Activated CD8-positive, alpha-beta memory T cell treated with anti-CD3 and anti-CD28 coated beads for 1 hour (primary cell): ENCODE measurements at regions not wholly inside any gene's neighbourhood (a gene's known extent, or its start where the extent isn't known, plus 50 kb on each side); places are given as distances from the start of the nearest gene placed in this dataset.

Experiments
- DNase-seq, 2 donors: peaks; one replicate each; pipeline ENCODE4 v3.0.0-alpha.2; 2020; ENCODE audit warnings: low read depth in 1 of 2; ENCODE audit errors: extremely low read depth in 1 of 2

GRCh38 chr5:133715616-133716015, 103.3 kb upstream of the FSTL4 start:
- no peak for DNase-seq

GRCh38 chr5:133715216-133715615, 102.9 kb upstream of the FSTL4 start:
- no peak for DNase-seq

- DNase-seq = no peak
Measured at GRCh38 chr5:133714161-133714915, 102.0 kb upstream of the FSTL4 start.

GRCh38 chr5:133713751-133714150, 101.4 kb upstream of the FSTL4 start:
- DNase-seq = no peak

GRCh38 chr5:133713209-133713608, 100.9 kb upstream of the FSTL4 start:
- no peak for DNase-seq

- DNase-seq = no peak
Measured at GRCh38 chr5:133712562-133712961, 100.2 kb upstream of the FSTL4 start.

- no peak for DNase-seq
Measured at GRCh38 chr5:133709209-133709725, 96.9 kb upstream of the FSTL4 start.

GRCh38 chr5:133708331-133708850, 96.0 kb upstream of the FSTL4 start:
- no peak for DNase-seq

- DNase-seq = no peak
Measured at GRCh38 chr5:133707629-133708028, 95.3 kb upstream of the FSTL4 start.

- no peak for DNase-seq
Measured at GRCh38 chr5:133706506-133707430, 94.4 kb upstream of the FSTL4 start.

GRCh38 chr5:133705331-133705730, 93.0 kb upstream of the FSTL4 start:
- no peak for DNase-seq

- no peak for DNase-seq
Measured at GRCh38 chr5:133704411-133704810, 92.1 kb upstream of the FSTL4 start.

- no peak for DNase-seq
Measured at GRCh38 chr5:133703935-133704334, 91.6 kb upstream of the FSTL4 start.

GRCh38 chr5:133702791-133703770, 90.7 kb upstream of the FSTL4 start:
- DNase-seq = no peak

- no peak for DNase-seq
Measured at GRCh38 chr5:133701871-133702270, 89.5 kb upstream of the FSTL4 start.

GRCh38 chr5:133700251-133700650, 87.9 kb upstream of the FSTL4 start:
- DNase-seq = no peak

- no peak for DNase-seq
Measured at GRCh38 chr5:133698646-133699526, 86.5 kb upstream of the FSTL4 start.

GRCh38 chr5:133698259-133698554, 85.9 kb upstream of the FSTL4 start:
- DNase-seq = no peak

- DNase-seq = no peak
Measured at GRCh38 chr5:133697536-133698258, 85.4 kb upstream of the FSTL4 start.
